Stomach (tissue), 4 donors: ENCODE measurements at regions not wholly inside any gene's neighbourhood (a gene's known extent, or its start where the extent isn't known, plus 50 kb on each side); places are given as distances from the start of the nearest gene placed in this dataset.

Experiments
- CTCF ChIP-seq, 7 experiments: fragments of 450-650 bp in 4 of 7; fragments of 200-600 bp in 3 of 7; sonication (generic) in 3 of 7; IDR thresholded peaks; one replicate each; pipeline ENCODE4 v1.5.1; 2016 to 2019; ENCODE audit warnings: antibody characterized with exemption in 7 of 7, control low read depth in 2 of 7, mild to moderate bottlenecking in 1 of 7
- EP300 ChIP-seq: sonication (generic); formaldehyde crosslinking; IDR thresholded peaks from one replicate; pipeline ENCODE4 v1.6.1; 2017; ENCODE audit warnings: antibody characterized with exemption
- POLR2A ChIP-seq, 4 donors: fragments of 450-650 bp; IDR thresholded peaks; one replicate each; pipeline ENCODE4 v1.6.1; 2016; ENCODE audit warnings: antibody characterized with exemption in 4 of 4, control low read depth in 2 of 4, mild to moderate bottlenecking in 1 of 4, moderate library complexity in 1 of 4
- POLR2AphosphoS5 ChIP-seq, 3 donors: sonication (generic); formaldehyde crosslinking; IDR thresholded peaks; one replicate each; pipeline ENCODE4 v1.6.1; 2016; ENCODE audit warnings: antibody characterized with exemption in 3 of 3

- no peak for TF ChIP-seq POLR2A (IDR thresholded peaks at IDR 0.05)
- TF ChIP-seq CTCF (IDR thresholded peaks at IDR 0.05) = no peak
- TF ChIP-seq POLR2AphosphoS5 (IDR thresholded peaks at IDR 0.05) = no peak
- TF ChIP-seq EP300 = no peak
These were observed 174.4 kb upstream of the ATP6AP2 start for GRCh38 chrX:40406330-40406859.
